ENCODE measurements at regions not wholly inside any gene's neighbourhood (a gene's known extent, or its start where the extent isn't known, plus 50 kb on each side); places are given as distances from the start of the nearest gene placed in this dataset.
"Not testable (repeated sequence)": the region's sequence is repeated elsewhere in the genome, so short reads cannot be mapped to it uniquely, and the experiment has no call there.

DNA sequence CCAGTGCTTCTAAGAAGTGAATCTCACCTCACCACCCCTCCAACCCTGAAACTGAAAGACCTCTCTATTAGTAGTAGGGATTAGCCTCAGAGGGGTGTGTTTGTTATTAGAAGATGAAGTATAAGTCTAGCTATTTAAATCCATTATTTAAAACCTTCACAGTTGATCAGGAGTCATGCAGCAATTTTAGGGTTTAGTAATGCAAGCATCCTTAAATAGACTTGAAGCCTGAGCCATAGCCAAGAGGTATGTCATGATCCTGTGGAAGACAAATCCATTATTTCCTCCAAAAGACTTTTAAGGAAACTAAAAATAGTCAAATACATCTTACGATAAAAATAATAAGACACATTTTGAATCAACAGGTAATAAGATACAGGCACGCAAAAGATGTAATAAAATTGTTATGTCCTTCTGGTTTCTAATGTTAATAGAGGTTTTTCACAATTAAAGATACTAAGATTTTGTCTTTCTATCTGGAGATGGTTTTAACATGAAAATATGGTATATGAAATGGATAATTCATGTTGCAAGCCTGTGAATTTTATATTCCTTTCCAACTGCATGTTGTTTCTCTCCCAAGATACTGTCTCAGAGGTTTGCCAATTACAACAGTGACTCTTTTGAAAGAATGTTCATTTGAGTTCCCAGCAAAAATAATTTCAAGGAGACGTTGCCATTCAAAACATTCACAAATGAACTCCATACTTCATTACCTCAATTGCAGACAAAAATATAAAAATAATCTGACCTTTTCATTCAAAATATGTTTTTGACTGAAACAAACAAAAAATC is 68.0 kb downstream of the LUZP4 start:
- ChIA-PET POLR2A (ENCODE audit: low non-redundant PET) (no interaction called here), CTCF (no interaction called here)
- no peak overlapping the region for H3K27ac ChIP-seq
- no peak for TF ChIP-seq CTCF (conservative IDR thresholded peaks at IDR 0.05; ENCODE audit: low read depth)
- no peak for DNase-seq (ENCODE audit: low spot score)

GRCh38 chrX:115359508-115359907 is 70.0 kb downstream of the LUZP4 start:
- POLR2A ChIA-PET (ENCODE audit: low non-redundant PET); CTCF ChIA-PET; DNase-seq (ENCODE audit: low spot score); H3K27ac ChIP-seq: not testable (repeated sequence)

GRCh38 chrX:115360220-115360781 is 70.8 kb downstream of the LUZP4 start:
- ChIA-PET CTCF (no interaction called here), POLR2A (ENCODE audit: low non-redundant PET) (no interaction called here)
- DNase-seq (ENCODE audit: low spot score), result no peak
- TF ChIP-seq CTCF (conservative IDR thresholded peaks at IDR 0.05; ENCODE audit: low read depth), result no peak
- no peak overlapping the region for H3K27ac ChIP-seq

DNA sequence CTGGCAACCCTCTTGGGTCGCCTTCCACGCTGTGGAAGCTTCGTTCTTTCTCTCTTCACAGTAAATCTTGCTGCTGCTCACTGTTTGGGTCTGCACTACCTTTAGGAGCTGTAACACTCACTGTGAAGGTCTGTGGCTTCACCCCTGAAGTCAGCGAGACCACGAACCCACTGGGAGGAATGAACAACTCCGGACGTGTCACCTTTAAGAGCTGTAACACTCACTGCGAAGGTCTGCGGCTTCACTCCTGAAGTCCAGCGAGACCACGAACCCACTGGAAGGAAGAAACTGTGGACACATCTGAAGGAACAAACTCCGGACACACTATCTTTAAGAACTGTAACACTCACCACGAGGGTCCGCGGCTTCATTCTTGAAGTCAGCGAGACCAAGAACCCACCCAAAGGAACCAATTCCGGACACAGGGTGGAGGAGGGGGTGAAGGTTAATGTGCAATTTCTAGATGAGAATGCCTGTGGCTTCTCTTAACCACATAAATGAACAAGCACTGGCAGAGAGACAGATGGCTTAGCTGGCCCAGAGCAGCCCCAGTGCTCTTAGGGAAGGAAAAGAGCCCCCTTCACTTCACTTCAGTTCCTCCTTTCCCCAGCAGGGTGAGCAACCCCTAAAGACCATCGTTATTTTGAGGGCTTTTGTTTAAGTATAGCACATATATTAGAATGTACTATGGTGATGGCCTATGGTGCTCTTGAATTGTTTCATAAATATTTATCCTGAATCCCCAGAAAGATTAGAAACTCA is 73.0 kb downstream of the LUZP4 start:
- TF ChIP-seq CTCF (conservative IDR thresholded peaks at IDR 0.05; ENCODE audit: low read depth), result no peak
- no peak for DNase-seq (ENCODE audit: low spot score)
- ChIA-PET CTCF (no interaction called here), POLR2A (ENCODE audit: low non-redundant PET) (no interaction called here)
- no peak overlapping the region for H3K27ac ChIP-seq

DNA sequence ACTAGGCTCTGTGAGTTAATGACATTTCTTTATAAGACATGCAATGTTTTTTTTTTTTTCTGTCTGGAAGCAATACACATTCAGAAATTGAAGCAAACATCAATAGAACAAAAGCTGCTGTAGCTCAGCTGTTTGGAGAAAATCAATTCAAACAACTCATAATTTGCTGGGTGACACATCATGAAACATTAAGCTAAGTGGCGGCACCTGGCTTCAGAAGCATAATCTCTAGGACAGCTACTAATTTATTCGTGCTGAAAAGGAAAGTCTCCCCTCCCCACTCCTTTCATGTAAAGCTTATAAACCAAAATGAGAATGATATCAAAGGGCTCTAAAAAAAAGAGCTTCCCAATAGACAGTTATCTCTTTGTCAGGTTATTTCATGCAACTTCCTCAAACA is 73.9 kb downstream of the LUZP4 start:
- TF ChIP-seq CTCF (conservative IDR thresholded peaks at IDR 0.05; ENCODE audit: low read depth), result no peak
- ChIA-PET POLR2A (ENCODE audit: low non-redundant PET) (no interaction called here), CTCF (no interaction called here)
- no peak for DNase-seq (ENCODE audit: low spot score)
- H3K27ac ChIP-seq, result no peak overlapping the region

DNA sequence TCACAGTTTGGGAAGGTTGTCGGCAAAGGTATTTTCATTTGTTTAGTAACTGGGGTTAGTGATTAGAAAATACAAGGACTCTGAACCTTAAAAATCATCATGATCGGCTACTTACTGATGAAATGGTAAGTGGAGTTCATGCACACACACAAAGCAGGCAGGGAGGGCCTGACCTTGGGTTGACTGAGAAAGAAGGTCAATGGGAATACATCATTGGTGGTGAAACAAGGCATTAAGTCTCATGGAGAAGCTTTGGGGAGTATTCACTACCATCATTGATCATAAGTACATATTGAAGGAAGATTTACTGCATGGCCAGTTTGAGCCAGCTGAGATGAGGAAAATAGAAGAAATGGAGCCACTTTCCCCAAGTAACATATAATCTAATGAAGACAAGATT is 74.4 kb downstream of the LUZP4 start:
- POLR2A ChIA-PET (ENCODE audit: low non-redundant PET), result no interaction called here
- no peak for TF ChIP-seq CTCF (conservative IDR thresholded peaks at IDR 0.05; ENCODE audit: low read depth)
- CTCF ChIA-PET, result no interaction called here
- no peak for DNase-seq (ENCODE audit: low spot score)
- H3K27ac ChIP-seq, result no peak overlapping the region

DNA sequence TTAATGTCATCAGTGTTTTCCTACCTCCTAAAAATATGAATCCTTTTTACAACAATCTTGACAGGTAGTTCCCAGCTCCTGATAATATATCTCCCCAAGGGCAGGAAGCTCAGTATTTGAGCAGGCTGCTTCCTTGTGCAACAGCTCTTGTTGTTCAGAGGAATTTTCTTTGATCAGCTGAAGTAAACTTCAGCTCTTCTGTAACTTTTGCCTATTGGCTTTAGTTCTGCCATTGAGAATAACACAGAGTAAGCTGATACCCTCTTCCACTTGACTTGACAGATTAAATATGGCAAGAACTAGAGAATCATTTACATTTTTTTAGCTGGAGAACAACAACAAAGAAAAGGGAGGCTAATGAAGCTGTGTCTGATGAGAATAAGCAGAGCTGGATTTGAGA is 75.2 kb downstream of the LUZP4 start:
- ChIA-PET POLR2A (ENCODE audit: low non-redundant PET) (no interaction called here), CTCF (no interaction called here)
- TF ChIP-seq CTCF (conservative IDR thresholded peaks at IDR 0.05; ENCODE audit: low read depth), result no peak
- no peak for DNase-seq (ENCODE audit: low spot score)
- no peak overlapping the region for H3K27ac ChIP-seq
